ENCODE measurements at regions not wholly inside any gene's neighbourhood (a gene's known extent, or its start where the extent isn't known, plus 50 kb on each side); places are given as distances from the start of the nearest gene placed in this dataset.

GRCh38 chr1:103309786-103310185 is 201.5 kb upstream of the COL11A1 start:
- TF ChIP-seq POLR2A (IDR thresholded peaks at IDR 0.05): no peak
- TF ChIP-seq, protein P1, sequence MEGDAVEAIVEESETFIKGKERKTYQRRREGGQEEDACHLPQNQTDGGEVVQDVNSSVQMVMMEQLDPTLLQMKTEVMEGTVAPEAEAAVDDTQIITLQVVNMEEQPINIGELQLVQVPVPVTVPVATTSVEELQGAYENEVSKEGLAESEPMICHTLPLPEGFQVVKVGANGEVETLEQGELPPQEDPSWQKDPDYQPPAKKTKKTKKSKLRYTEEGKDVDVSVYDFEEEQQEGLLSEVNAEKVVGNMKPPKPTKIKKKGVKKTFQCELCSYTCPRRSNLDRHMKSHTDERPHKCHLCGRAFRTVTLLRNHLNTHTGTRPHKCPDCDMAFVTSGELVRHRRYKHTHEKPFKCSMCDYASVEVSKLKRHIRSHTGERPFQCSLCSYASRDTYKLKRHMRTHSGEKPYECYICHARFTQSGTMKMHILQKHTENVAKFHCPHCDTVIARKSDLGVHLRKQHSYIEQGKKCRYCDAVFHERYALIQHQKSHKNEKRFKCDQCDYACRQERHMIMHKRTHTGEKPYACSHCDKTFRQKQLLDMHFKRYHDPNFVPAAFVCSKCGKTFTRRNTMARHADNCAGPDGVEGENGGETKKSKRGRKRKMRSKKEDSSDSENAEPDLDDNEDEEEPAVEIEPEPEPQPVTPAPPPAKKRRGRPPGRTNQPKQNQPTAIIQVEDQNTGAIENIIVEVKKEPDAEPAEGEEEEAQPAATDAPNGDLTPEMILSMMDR (IDR thresholded peaks at IDR 0.05): no peak
